ENCODE measurements at regions not wholly inside any gene's neighbourhood (a gene's known extent, or its start where the extent isn't known, plus 50 kb on each side); places are given as distances from the start of the nearest gene placed in this dataset.

- DNase-seq: no peak
These were observed 245.4 kb upstream of the TFPI start for GRCh38 chr2:187799601-187800000.

- no peak for DNase-seq
These were observed 249.6 kb upstream of the TFPI start for GRCh38 chr2:187803816-187804215.

DNA sequence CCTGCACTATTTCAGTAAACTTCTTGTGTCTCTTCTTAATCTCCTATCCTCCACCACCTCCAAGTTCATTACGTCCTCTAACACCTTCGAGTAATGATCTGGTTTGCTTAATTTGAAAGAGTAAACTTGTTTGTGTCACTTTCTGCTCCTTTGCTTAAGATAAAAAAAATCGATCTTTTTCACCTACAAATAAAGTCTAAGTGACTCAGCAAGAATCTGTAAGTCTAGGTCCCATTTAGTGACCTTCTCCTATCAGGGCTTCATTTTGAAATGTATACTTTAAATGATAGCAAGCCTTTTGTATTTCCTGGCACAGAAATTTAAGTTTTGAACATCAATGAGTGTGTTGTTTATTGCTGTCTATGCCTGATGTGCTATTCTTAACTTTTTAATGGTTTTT lies 260.9 kb upstream of the TFPI start:
- DNase-seq: no peak

- no peak for DNase-seq
These were observed 265.4 kb upstream of the TFPI start for GRCh38 chr2:187819624-187820023.

GRCh38 chr2:187825108-187825507 lies 270.9 kb upstream of the TFPI start:
- no peak for DNase-seq

DNA sequence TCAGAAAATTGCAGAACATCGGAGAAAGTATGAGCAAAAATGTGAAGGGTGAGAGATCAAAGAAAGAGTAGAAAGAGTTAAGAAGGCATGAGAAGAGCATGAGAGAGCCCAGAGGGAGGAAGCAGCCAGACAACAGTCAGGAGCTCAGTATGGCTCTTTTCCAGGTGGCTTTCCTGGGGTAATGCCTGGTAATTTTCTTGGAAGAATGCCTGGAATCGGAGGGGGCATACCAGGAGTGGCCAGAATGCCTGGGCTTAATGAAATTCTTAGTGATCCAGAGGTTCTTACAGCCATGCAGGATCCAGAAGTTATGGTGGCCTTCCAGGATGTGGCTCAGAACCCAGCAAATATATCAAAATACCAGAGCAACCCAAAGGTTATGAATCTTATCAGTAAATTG lies 271.8 kb upstream of the TFPI start:
- no peak for DNase-seq

- DNase-seq: no peak
These were observed 280.6 kb upstream of the TFPI start for GRCh38 chr2:187834787-187835186.

DNA sequence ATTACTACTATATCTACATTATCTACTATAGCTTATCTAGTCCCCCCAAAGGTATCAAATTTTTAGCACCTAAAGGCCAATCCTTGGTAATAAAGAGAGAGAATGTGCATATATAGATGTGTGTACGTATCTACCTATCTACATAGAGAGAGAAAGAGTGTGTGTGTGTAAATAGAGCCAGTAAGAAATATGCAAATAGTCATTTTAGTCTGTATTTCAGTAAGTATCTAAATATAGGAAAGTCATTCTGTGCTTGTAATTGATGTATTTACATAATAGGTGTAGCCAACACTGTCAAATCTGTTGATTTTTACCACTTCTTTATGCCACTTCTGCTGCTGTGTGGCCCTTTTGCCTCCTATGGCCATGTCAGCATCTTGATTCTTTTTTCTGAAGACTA lies 284.5 kb upstream of the TFPI start:
- no peak for DNase-seq

- DNase-seq: no peak
These were observed 288.1 kb upstream of the TFPI start for GRCh38 chr2:187842315-187842714.

GRCh38 chr2:187842978-187843847 lies 289.0 kb upstream of the TFPI start:
- DNase-seq: peak; percentile 54

GRCh38 chr2:187847245-187848208 lies 293.3 kb upstream of the TFPI start:
- DNase-seq: no peak

DNA sequence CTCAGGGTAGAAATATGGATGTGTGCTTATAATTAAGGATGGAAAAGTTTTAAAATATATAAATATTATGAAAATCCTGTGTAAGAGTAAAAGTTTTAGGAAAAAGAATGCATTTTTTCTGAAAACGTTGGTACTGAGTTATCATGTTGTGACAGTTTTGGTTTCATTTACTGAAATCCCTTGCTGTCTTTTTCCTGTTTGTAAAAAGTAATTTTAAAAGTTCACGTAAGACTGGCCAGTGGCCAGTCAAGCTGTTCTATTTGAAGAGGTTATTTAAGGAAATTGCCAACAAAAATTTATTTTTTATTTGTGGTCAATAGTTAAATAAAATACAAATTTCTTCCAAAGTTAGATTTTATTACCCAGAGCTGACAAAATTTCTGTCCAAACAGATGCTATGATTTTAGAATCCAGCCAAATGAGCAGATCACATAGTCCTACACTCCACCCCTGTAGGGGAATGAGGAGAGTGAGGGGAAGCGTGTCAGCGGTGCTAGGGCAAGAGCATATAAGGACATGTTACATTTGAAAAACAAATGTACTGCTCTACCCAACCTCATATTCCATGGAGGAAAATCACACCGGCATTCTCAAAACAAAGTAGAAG lies 297.8 kb upstream of the TFPI start:
- DNase-seq: no peak

GRCh38 chr2:187853381-187853791 lies 299.2 kb upstream of the TFPI start:
- no peak for DNase-seq

DNA sequence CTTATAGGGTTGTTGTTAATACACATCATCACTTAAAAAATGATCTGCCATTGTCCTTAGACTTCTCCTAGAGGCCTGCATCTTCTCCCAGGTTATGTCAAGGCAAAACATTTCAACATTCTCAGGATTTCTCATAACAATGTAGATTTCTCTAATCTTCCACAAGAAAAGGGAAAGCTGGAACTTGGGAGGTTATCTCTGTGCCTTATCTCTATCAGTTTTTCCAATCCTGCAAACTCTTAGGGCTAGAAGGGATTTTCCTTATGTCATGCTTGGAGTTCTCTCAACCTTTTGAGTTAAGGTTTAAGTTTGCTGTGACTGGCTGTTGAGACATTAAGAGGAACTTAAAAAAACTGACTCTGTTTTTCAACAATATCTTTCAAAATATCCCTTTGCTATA lies 300.6 kb upstream of the TFPI start:
- no peak for DNase-seq

GRCh38 chr2:187855689-187856088 lies 301.5 kb upstream of the TFPI start:
- DNase-seq: no peak

GRCh38 chr2:187857826-187858225 lies 303.6 kb upstream of the TFPI start:
- no peak for DNase-seq

GRCh38 chr2:187862715-187863114 lies 308.5 kb upstream of the TFPI start:
- DNase-seq: no peak

- DNase-seq: no peak
These were observed 310.8 kb upstream of the TFPI start for GRCh38 chr2:187865025-187865424.

DNA sequence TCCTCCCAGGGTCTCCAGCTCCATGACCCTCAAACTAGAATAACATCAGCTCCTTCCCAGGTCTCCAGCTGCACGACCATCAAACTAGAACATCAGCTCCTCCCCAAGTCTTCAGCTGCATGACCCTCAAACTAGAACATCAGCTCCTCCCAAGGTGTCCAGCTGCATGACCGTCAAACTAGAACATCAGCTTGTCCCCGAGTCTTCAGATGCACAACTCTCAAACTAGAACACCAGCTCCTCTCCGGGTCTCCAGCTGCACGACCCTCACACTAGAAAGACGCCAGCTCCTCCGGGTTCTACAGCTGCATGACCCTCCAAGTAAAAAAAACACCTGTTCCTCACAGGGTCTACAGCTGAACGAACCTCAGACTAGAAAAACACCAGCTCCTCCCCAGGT lies 312.9 kb upstream of the TFPI start:
- DNase-seq: no peak

GRCh38 chr2:187869195-187869594 lies 315.0 kb upstream of the TFPI start:
- no peak for DNase-seq

- DNase-seq: no peak
These were observed 317.3 kb upstream of the TFPI start for GRCh38 chr2:187871506-187871905.

DNA sequence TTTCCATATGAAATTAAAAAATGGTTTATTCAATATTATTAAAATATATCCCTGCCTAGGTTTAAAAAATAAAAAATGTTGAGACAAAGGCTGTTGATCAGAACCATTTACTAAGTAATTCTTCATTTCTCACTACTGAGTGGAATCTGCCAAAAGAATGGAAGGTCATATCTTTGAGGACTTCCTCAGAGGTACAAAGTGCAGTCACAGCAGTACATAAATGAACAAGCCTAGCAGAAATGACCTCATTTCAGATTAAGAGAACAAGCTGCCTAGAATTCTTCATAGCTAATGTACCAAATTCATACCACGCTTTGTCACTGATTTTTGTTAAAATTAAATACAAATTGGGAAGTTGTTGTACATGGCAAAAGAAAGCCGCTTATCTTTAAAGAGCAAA lies 318.9 kb upstream of the TFPI start:
- DNase-seq: no peak

GRCh38 chr2:187874786-187875185 lies 320.6 kb upstream of the TFPI start:
- no peak for DNase-seq

All from NCI-H1694 (cell line).